Activated naive CD8-positive, alpha-beta T cell treated with anti-CD3 and anti-CD28 coated beads, Interleukin-2, amount 50 U/mL, for 24 hours (primary cell): ENCODE measurements at regions not wholly inside any gene's neighbourhood (a gene's known extent, or its start where the extent isn't known, plus 50 kb on each side); places are given as distances from the start of the nearest gene placed in this dataset.

Experiments
- ATAC-seq: fragments of 150-1000 bp; cut with Tn5 transposase; one replicate; pipeline ENCODE4 v1.10.0; 2021
- DNase-seq: peaks from one replicate; pipeline ENCODE4 v3.0.0; 2021
- H3K27ac Mint-ChIP-seq: one replicate; pipeline ENCODE4 v1.8.0; 2021; ENCODE audit warnings: mild to moderate bottlenecking, mixed read lengths
- H3K27me3 Mint-ChIP-seq: one replicate; pipeline ENCODE4 v1.8.0; 2021; ENCODE audit warnings: mixed read lengths
- H3K36me3 Mint-ChIP-seq: one replicate; pipeline ENCODE4 v1.8.0; 2021; ENCODE audit warnings: low read depth, mixed read lengths
- H3K4me1 Mint-ChIP-seq: one replicate; pipeline ENCODE4 v1.8.0; 2021; ENCODE audit warnings: mixed read lengths
- H3K4me3 Mint-ChIP-seq: one replicate; pipeline ENCODE4 v1.8.0; 2021; ENCODE audit warnings: mild to moderate bottlenecking, moderate library complexity, mixed read lengths
- H3K9me3 Mint-ChIP-seq: one replicate; pipeline ENCODE4 v1.8.0; 2021; ENCODE audit warnings: mixed read lengths

GRCh38 chr16:88321635-88322499 lies 60.9 kb upstream of the ZNF469 start:
- no peaks in the 10 kb centered on the region for H3K36me3 Mint-ChIP-seq
- no peak overlapping the region for H3K4me3 Mint-ChIP-seq
- H3K27me3 Mint-ChIP-seq, result no peaks in the 10 kb centered on the region

GRCh38 chr16:88322500-88322970 lies 60.2 kb upstream of the ZNF469 start:
- Mint-ChIP-seq H3K27ac (no peak overlapping the region), H3K4me3 (no peak overlapping the region), H3K36me3 (no peaks in the 10 kb centered on the region), H3K9me3 (no peaks in the 10 kb centered on the region), H3K4me1 (no peaks in the 10 kb centered on the region), H3K27me3 (no peaks in the 10 kb centered on the region)
- ATAC-seq (no peak), DNase-seq (no peak)

More at GRCh38 chr16:88321635-88322499, 60.9 kb upstream of the ZNF469 start:
- ATAC-seq (no peak), DNase-seq (no peak)
- Mint-ChIP-seq H3K27ac (no peak overlapping the region), H3K9me3 (no peaks in the 10 kb centered on the region), H3K4me1 (no peaks in the 10 kb centered on the region)

DNA sequence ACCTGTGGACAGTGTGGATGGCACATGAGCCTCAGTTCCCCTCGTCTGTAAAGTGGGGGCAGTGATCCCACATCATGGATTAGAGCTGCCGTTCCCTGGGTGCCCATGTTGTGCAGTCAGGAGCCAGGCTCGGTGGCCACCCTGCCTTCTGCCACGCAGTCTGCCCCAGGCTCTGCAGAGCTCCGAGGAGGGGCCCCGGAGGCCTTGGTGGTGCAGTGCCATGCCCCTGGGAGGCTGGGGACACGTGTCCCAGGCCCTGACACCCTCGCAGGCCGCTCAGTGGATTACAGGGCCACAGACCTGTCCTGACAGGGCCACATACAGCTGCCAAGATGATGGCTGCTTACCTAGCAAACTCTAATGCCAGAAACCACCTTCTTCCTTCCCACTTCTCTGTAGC lies 59.7 kb upstream of the ZNF469 start:
- no peak for DNase-seq
- H3K36me3 Mint-ChIP-seq, result no peaks in the 10 kb centered on the region
- no peaks in the 10 kb centered on the region for H3K27me3 Mint-ChIP-seq
- no peak overlapping the region for H3K27ac Mint-ChIP-seq
- no peak overlapping the region for H3K4me3 Mint-ChIP-seq
- no peak for ATAC-seq
- no peaks in the 10 kb centered on the region for H3K4me1 Mint-ChIP-seq
- H3K9me3 Mint-ChIP-seq, result no peaks in the 10 kb centered on the region

DNA sequence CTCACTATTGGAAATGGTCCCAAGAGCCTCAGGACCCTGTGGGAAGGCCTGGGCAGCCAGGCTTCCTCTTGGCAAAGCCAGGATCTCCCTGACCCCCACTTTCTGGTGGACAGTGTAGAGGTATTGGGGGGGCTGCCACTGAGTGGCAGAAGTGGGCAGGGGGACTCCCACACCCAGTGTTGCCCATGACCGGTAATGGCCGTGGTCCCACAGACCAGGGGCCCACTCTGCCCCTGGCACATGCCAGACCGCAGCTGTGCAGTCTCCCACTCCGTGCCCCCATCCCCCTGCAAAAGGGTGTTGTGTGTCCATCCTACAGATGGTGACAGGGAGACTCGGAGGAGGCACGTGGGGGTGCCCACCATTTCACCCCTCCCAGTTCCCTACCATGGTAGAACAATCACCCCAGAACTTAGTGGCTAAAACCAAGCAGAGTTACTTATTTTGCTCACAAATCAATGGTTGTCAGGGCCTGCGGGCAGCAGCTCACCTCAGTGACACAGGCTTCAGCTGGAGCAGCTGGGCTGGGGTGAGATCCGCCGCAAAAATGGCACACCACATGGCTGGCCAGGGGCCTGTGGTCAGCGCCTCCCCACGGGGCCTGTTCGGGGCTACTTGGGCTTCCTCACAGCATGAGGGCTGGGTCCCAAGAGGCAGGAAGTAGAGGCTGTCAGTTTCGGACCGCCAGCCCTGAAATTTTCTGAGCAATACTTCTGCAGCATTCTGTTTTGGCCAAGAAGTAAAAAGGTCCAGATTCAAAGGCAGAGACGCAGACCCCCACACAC lies 59.0 kb upstream of the ZNF469 start:
- Mint-ChIP-seq H3K27me3 (no peaks in the 10 kb centered on the region), H3K4me1 (no peaks in the 10 kb centered on the region), H3K27ac (no peak overlapping the region), H3K4me3 (no peak overlapping the region), H3K36me3 (no peaks in the 10 kb centered on the region), H3K9me3 (no peaks in the 10 kb centered on the region)
- DNase-seq, result no peak
- no peak for ATAC-seq

- no peak overlapping the region for H3K27ac Mint-ChIP-seq
Measured at GRCh38 chr16:88325087-88325750, 57.5 kb upstream of the ZNF469 start.

DNA sequence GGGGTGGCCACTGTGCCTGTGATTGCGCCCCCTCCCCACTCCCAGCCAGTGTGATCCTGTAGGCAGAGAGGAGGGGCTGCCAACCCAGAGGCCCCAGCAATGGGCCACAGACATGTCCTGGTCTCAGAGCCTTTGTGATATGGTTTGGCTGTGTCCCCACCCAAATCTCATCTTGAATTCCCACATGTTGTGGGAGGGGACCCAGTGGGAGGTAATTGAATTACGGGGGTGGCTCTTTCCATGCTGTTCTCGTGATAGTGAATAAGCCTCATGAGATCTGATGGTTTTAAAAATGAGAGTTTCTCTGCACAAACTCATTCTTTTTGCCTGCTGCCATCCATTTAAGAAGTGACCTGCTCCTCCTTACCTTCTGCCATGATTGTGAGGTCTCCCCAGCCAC lies 56.8 kb upstream of the ZNF469 start:
- no peaks in the 10 kb centered on the region for H3K9me3 Mint-ChIP-seq
- no peaks in the 10 kb centered on the region for H3K36me3 Mint-ChIP-seq
- no peak overlapping the region for H3K4me3 Mint-ChIP-seq
- DNase-seq (no peak), ATAC-seq (no peak)
- H3K27ac Mint-ChIP-seq, result no peak overlapping the region
- no peaks in the 10 kb centered on the region for H3K4me1 Mint-ChIP-seq
- H3K27me3 Mint-ChIP-seq, result no peaks in the 10 kb centered on the region

More at GRCh38 chr16:88325087-88325750, 57.5 kb upstream of the ZNF469 start:
- H3K4me3 Mint-ChIP-seq, result no peak overlapping the region
- no peaks in the 10 kb centered on the region for H3K36me3 Mint-ChIP-seq
- no peaks in the 10 kb centered on the region for H3K27me3 Mint-ChIP-seq
- H3K9me3 Mint-ChIP-seq, result no peaks in the 10 kb centered on the region
- DNase-seq (no peak), ATAC-seq (no peak)
- H3K4me1 Mint-ChIP-seq, result no peaks in the 10 kb centered on the region

GRCh38 chr16:88326611-88327485 lies 55.9 kb upstream of the ZNF469 start:
- no peak overlapping the region for H3K4me3 Mint-ChIP-seq
- H3K9me3 Mint-ChIP-seq, result no peaks in the 10 kb centered on the region
- ATAC-seq (no peak), DNase-seq (no peak)
- no peaks in the 10 kb centered on the region for H3K36me3 Mint-ChIP-seq
- no peaks in the 10 kb centered on the region for H3K27me3 Mint-ChIP-seq
- H3K27ac Mint-ChIP-seq, result no peak overlapping the region
- no peaks in the 10 kb centered on the region for H3K4me1 Mint-ChIP-seq

GRCh38 chr16:88327561-88328312 lies 55.0 kb upstream of the ZNF469 start:
- no peaks in the 10 kb centered on the region for H3K27me3 Mint-ChIP-seq
- no peaks in the 10 kb centered on the region for H3K9me3 Mint-ChIP-seq
- DNase-seq, result no peak
- no peaks in the 10 kb centered on the region for H3K4me1 Mint-ChIP-seq
- no peak overlapping the region for H3K27ac Mint-ChIP-seq
- H3K36me3 Mint-ChIP-seq, result no peaks in the 10 kb centered on the region
- no peak for ATAC-seq
- no peak overlapping the region for H3K4me3 Mint-ChIP-seq

DNA sequence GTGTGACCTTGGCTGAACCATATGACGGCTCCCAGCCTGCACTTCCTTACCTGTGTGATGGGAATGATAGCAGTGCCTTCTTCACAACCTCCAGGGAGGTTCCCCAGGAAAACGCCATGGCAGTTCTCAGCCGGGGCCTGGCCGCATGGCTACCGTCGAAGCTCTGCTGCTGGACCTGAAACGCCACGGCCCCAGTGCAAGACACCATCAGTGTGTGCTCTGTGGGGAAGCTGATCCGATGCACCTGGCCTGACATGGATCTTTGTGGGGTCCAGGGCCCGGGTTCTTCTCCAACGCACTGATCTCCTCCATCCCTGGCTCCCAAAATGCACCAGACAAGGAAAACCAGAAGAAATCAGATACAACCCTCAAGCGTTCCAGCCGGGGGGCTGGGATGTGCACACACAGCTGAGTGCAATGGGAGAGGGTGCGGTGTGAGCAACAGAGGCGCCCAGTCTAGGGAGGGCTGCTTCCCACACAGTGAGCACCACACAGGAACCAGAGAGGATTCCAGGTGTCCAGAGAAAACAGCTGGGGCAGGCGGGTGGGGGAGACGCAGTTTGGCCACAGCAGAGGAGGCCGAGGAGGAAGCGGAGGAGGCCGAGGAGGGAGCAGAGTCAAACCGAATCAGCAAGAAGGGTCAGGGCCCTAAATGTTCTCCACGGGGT lies 54.3 kb upstream of the ZNF469 start:
- no peak for DNase-seq
- no peak overlapping the region for H3K27ac Mint-ChIP-seq
- H3K4me3 Mint-ChIP-seq, result no peak overlapping the region
- H3K36me3 Mint-ChIP-seq, result no peaks in the 10 kb centered on the region
- H3K27me3 Mint-ChIP-seq, result peaks cover under 1% of the 10 kb centered on the region
- H3K9me3 Mint-ChIP-seq, result no peaks in the 10 kb centered on the region
- H3K4me1 Mint-ChIP-seq, result peaks cover under 1% of the 10 kb centered on the region
- no peak for ATAC-seq

- Mint-ChIP-seq H3K9me3 (no peaks in the 10 kb centered on the region), H3K36me3 (no peaks in the 10 kb centered on the region), H3K4me1 (peaks cover 6% of the 10 kb centered on the region), H3K27me3 (peaks cover 10% of the 10 kb centered on the region), H3K4me3 (no peak overlapping the region), H3K27ac (no peak overlapping the region)
- ATAC-seq, result no peak
- no peak for DNase-seq
Measured at GRCh38 chr16:88329726-88330700, 52.7 kb upstream of the ZNF469 start.

DNA sequence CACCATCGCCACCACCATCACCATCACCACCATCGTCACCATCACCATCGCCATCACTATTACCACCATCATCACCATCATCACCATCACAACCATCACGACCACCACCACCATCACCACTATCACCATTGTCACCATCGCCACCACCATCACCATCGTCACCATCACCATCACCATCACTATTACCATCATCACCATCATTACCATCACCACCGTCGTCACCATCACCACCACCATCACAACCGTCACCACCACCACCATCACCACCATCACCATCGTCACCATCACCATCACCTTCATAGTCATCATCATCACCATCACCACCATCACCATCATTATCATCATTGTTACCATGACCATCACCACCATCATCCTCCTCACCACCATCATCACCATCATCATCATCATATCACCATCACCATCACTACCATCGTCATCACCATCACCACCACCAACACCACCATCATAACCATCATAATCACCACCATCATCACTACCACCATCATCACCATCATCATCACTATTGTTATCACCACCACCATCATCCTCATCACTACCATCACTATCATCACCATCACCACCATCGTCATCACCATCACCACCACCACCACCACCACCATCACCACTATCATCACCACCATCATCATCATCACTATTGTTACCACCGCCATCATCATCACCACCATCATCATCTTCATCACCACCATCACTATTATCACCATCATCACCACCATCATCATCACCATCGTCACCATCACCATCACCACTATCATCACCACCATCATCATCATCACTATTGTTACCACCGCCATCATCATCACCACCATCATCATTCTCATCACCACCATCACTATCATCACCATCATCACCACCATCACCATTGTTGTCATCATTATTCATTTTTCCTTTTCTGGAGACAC lies 51.5 kb upstream of the ZNF469 start:
- ATAC-seq, result no peak
- Mint-ChIP-seq H3K36me3 (no peaks in the 10 kb centered on the region), H3K4me3 (no peak overlapping the region)

More for the DNA sequence above, 51.5 kb upstream of the ZNF469 start:
- Mint-ChIP-seq H3K27ac (no peak overlapping the region), H3K4me1 (peaks cover 6% of the 10 kb centered on the region), H3K9me3 (peaks cover 5% of the 10 kb centered on the region), H3K27me3 (peaks cover 10% of the 10 kb centered on the region)
- no peak for DNase-seq
